HepG2 (cell line): ENCODE measurements at regions not wholly inside any gene's neighbourhood (a gene's known extent, or its start where the extent isn't known, plus 50 kb on each side); places are given as distances from the start of the nearest gene placed in this dataset.

ENCODE experiments used
- ASH2L ChIP-seq: fragments of 300-600, 200-600 bp; sonication (generic); IDR thresholded peaks from 2 replicates; pipeline ENCODE4 v1.7.0; 2017; ENCODE audit warnings: low read depth, mild to moderate bottlenecking, moderate library complexity, mixed read lengths, low read length; ENCODE audit not compliant: insufficient read length
- FOXP1 ChIP-seq, 2 experiments: fragments of 450-650 bp in 1 of 2; IDR thresholded peaks; 2 replicates each; pipeline ENCODE4 v1.6.1; 2017 to 2018; ENCODE audit warnings: antibody characterized with exemption in 1 of 2
- LCORL ChIP-seq, 2 experiments: fragments of 450-650 bp in 1 of 2; sonication (generic) in 1 of 2; formaldehyde crosslinking in 1 of 2; IDR thresholded peaks; 2 replicates each; pipeline versions ENCODE4 v1.5.0 to v1.6.1; 2017 to 2020; ENCODE audit warnings: antibody characterized with exemption in 1 of 2, missing genetic modification reagents in 1 of 2
- MED13 ChIP-seq: sonication (generic); formaldehyde crosslinking; IDR thresholded peaks from 2 replicates; pipeline ENCODE4 v1.5.0; 2020; ENCODE audit warnings: missing genetic modification reagents
- MEIS2 ChIP-seq: sonication (generic); formaldehyde crosslinking; IDR thresholded peaks from 2 replicates; pipeline ENCODE4 v1.9.0; 2021; ENCODE audit warnings: mild to moderate bottlenecking, missing genetic modification reagents
- NBN ChIP-seq: fragments of 450-650 bp; conservative IDR thresholded peaks from 2 replicates; pipeline ENCODE4 v1.6.1; 2017
- NPAS2 ChIP-seq: sonication (generic); formaldehyde crosslinking; IDR thresholded peaks from 2 replicates; pipeline ENCODE4 v1.8.0; 2022; ENCODE audit warnings: mild to moderate bottlenecking, missing genetic modification reagents, borderline replicate concordance
- PCBP1 ChIP-seq: fragments of 200-400 bp; formaldehyde crosslinking; IDR thresholded peaks from 2 replicates; pipeline ENCODE4 v1.6.1; 2017; ENCODE audit warnings: mild to moderate bottlenecking, low read depth, low read length, borderline replicate concordance
- RAD51 ChIP-seq: fragments of 450-650 bp; IDR thresholded peaks from 2 replicates; pipeline ENCODE4 v1.6.1; 2016; ENCODE audit warnings: borderline replicate concordance
- RFXANK ChIP-seq: IDR thresholded peaks from 2 replicates; pipeline ENCODE4 v1.6.1; 2016
- RXRA ChIP-seq: sonication (generic); formaldehyde crosslinking; IDR thresholded peaks from 2 replicates; pipeline ENCODE4 v1.5.1; 2020; ENCODE audit warnings: missing genetic modification reagents
- SMC3 ChIP-seq: IDR thresholded peaks from 2 replicates; pipeline ENCODE4 v1.6.1; 2011; ENCODE audit warnings: low read length, improper control_type of control experiment
- ZBTB7A ChIP-seq: sonication (generic); formaldehyde crosslinking; IDR thresholded peaks from 2 replicates; pipeline ENCODE4 v1.8.0; 2022; ENCODE audit warnings: mild to moderate bottlenecking, missing genetic modification reagents
- TF ChIP-seq, protein P1 (sequence below): sonication (generic); formaldehyde crosslinking; IDR thresholded peaks from 2 replicates; pipeline ENCODE4 v1.5.0; 2020; ENCODE audit warnings: missing genetic modification reagents, mild to moderate bottlenecking, borderline replicate concordance
- TF ChIP-seq, protein P2 (sequence below): sonication (generic); formaldehyde crosslinking; IDR thresholded peaks from 2 replicates; pipeline ENCODE4 v1.4.0; 2020; ENCODE audit warnings: mild to moderate bottlenecking, missing genetic modification reagents
- TF ChIP-seq, protein P3 (sequence below): sonication (generic); formaldehyde crosslinking; conservative IDR thresholded peaks from 2 replicates; pipeline ENCODE4 v1.8.0; 2022; ENCODE audit warnings: low read depth, missing genetic modification reagents

DNA sequence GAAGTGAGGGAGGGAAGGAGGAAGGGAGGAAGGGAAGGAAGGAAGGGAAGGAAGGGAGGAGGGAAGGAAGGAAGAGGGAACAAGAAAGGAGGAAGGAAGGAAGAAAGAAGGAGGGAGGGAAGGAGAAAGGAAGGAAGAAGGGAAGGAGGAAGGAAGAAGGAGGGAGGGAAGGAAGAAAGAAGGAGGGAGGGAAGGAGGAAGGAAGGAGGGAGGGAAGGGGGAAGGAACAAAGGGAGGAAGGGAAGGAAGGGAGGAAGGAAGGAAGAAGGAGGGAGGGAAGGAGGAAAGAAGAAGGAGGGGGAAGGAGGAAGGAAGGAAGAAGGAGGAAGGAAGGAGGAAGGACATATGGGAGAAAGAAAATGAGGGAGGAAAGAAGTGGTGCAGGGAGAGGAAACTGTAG lies 184.7 kb upstream of the PMEPA1 start (continued):
- no peak for TF ChIP-seq NPAS2 (CRISPR knock-in tag)
- 0 out of 2 replicates have a peak, but pooled peaks have one; percentile 17 for TF ChIP-seq FOXP1 (IDR thresholded peaks at IDR 0.05)
- TF ChIP-seq FOXP1 (CRISPR knock-in tag; IDR thresholded peaks at IDR 0.05) = no peak
- TF ChIP-seq MEIS2 (CRISPR knock-in tag) = no peak
- TF ChIP-seq SMC3 = no peak
- TF ChIP-seq MED13 = no peak
- TF ChIP-seq ASH2L = no peak
- TF ChIP-seq, protein P1, sequence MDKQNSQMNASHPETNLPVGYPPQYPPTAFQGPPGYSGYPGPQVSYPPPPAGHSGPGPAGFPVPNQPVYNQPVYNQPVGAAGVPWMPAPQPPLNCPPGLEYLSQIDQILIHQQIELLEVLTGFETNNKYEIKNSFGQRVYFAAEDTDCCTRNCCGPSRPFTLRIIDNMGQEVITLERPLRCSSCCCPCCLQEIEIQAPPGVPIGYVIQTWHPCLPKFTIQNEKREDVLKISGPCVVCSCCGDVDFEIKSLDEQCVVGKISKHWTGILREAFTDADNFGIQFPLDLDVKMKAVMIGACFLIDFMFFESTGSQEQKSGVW (CRISPR knock-in tag) = no peak
- 0 out of 2 replicates have a peak, but pooled peaks have one; percentile 12 for TF ChIP-seq NBN
- no peak for TF ChIP-seq RFXANK (CRISPR knock-in tag)
- TF ChIP-seq, protein P2, sequence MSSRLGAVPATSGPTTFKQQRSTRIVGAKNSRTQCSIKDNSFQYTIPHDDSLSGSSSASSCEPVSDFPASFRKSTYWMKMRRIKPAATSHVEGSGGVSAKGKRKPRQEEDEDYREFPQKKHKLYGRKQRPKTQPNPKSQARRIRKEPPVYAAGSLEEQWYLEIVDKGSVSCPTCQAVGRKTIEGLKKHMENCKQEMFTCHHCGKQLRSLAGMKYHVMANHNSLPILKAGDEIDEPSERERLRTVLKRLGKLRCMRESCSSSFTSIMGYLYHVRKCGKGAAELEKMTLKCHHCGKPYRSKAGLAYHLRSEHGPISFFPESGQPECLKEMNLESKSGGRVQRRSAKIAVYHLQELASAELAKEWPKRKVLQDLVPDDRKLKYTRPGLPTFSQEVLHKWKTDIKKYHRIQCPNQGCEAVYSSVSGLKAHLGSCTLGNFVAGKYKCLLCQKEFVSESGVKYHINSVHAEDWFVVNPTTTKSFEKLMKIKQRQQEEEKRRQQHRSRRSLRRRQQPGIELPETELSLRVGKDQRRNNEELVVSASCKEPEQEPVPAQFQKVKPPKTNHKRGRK (CRISPR knock-in tag) = no peak
- no peak for TF ChIP-seq RXRA (CRISPR knock-in tag)
- TF ChIP-seq PCBP1 = 0 out of 2 replicates have a peak, but pooled peaks have one; percentile 61
- TF ChIP-seq RAD51 = 0 out of 2 replicates have a peak, but pooled peaks have one; percentile 16
- TF ChIP-seq, protein P3, sequence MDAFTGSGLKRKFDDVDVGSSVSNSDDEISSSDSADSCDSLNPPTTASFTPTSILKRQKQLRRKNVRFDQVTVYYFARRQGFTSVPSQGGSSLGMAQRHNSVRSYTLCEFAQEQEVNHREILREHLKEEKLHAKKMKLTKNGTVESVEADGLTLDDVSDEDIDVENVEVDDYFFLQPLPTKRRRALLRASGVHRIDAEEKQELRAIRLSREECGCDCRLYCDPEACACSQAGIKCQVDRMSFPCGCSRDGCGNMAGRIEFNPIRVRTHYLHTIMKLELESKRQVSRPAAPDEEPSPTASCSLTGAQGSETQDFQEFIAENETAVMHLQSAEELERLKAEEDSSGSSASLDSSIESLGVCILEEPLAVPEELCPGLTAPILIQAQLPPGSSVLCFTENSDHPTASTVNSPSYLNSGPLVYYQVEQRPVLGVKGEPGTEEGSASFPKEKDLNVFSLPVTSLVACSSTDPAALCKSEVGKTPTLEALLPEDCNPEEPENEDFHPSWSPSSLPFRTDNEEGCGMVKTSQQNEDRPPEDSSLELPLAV (CRISPR knock-in tag) = no peak
- TF ChIP-seq LCORL (IDR thresholded peaks at IDR 0.05) = 0 out of 2 replicates have a peak, but pooled peaks have one; percentile 27
- no peak for TF ChIP-seq LCORL (CRISPR knock-in tag; IDR thresholded peaks at IDR 0.05)
- TF ChIP-seq ZBTB7A (CRISPR knock-in tag) = no peak
